DND-41 (cell line): ENCODE measurements at regions not wholly inside any gene's neighbourhood (a gene's known extent, or its start where the extent isn't known, plus 50 kb on each side); places are given as distances from the start of the nearest gene placed in this dataset.

ENCODE experiments used
- ATAC-seq: fragments of 200-7000 bp; cut with Tn5 transposase; 3 replicates; pipeline ENCODE4 v1.9.1; 2021; ENCODE audit warnings: low read depth; ENCODE audit not compliant: insufficient read depth
- DNase-seq: peaks from one replicate; pipeline ENCODE4 v3.0.0-alpha.2; 2020
- H2AFZ ChIP-seq: 2 replicates; pipeline ENCODE4 v1.6.0; 2012; ENCODE audit warnings: low read depth, low read length
- H3K27ac ChIP-seq: 2 replicates; pipeline ENCODE4 v1.5.1; 2012; ENCODE audit warnings: low read length, inconsistent platforms
- H3K27me3 ChIP-seq: fragments of 200-600 bp; sonication (generic); 2 replicates; pipeline ENCODE4 v1.6.0; 2012; ENCODE audit warnings: low read length, mild to moderate bottlenecking, inconsistent platforms; ENCODE audit not compliant: insufficient read depth, poor library complexity
- H3K36me3 ChIP-seq: 2 replicates; pipeline ENCODE4 v1.5.1; 2012; ENCODE audit warnings: low read length, inconsistent platforms; ENCODE audit not compliant: insufficient read depth
- H3K4me1 ChIP-seq: 2 replicates; pipeline ENCODE4 v1.5.1; 2012; ENCODE audit warnings: mild to moderate bottlenecking, low read length; ENCODE audit not compliant: insufficient read depth
- H3K4me2 ChIP-seq: 2 replicates; pipeline ENCODE4 v1.6.0; 2012; ENCODE audit warnings: mild to moderate bottlenecking, moderate library complexity, low read length, inconsistent platforms; ENCODE audit not compliant: insufficient read depth
- H3K4me3 ChIP-seq, 2 experiments: fragments of 200-600 bp in 1 of 2; shearing (Covaris generic) in 1 of 2; 2 replicates each; pipeline ENCODE4 v1.5.1; 2012 to 2016; ENCODE audit warnings: inconsistent platforms in 2 of 2, low read length in 2 of 2, mild to moderate bottlenecking in 2 of 2, low read depth in 1 of 2, moderate library complexity in 1 of 2
- H3K79me2 ChIP-seq: 2 replicates; pipeline ENCODE4 v1.6.0; 2012; ENCODE audit warnings: low read length, inconsistent platforms; ENCODE audit not compliant: insufficient read depth
- H3K9ac ChIP-seq: 2 replicates; pipeline ENCODE4 v1.6.0; 2012; ENCODE audit warnings: low read depth, mild to moderate bottlenecking, inconsistent platforms, low read length, moderate library complexity
- H3K9me3 ChIP-seq: 2 replicates; pipeline ENCODE4 v1.5.1; 2012; ENCODE audit warnings: low read length, moderate library complexity, mild to moderate bottlenecking, inconsistent platforms; ENCODE audit not compliant: insufficient read depth, severe bottlenecking
- H4K20me1 ChIP-seq: 2 replicates; pipeline ENCODE4 v1.6.0; 2012; ENCODE audit warnings: low read length; ENCODE audit not compliant: insufficient read depth
- EZH2 ChIP-seq: IDR thresholded peaks from 3 replicates; pipeline ENCODE4 v1.6.1; 2012; ENCODE audit warnings: borderline replicate concordance, low read depth, mild to moderate bottlenecking, moderate library complexity, low read length, inconsistent platforms; ENCODE audit not compliant: severe bottlenecking
- TF ChIP-seq, protein P1 (sequence below): IDR thresholded peaks from 2 replicates; pipeline ENCODE4 v1.5.1; 2012; ENCODE audit warnings: borderline replicate concordance, low read length, moderate library complexity, mild to moderate bottlenecking; ENCODE audit not compliant: poor library complexity, severe bottlenecking; ENCODE audit errors: extremely low read depth

DNA sequence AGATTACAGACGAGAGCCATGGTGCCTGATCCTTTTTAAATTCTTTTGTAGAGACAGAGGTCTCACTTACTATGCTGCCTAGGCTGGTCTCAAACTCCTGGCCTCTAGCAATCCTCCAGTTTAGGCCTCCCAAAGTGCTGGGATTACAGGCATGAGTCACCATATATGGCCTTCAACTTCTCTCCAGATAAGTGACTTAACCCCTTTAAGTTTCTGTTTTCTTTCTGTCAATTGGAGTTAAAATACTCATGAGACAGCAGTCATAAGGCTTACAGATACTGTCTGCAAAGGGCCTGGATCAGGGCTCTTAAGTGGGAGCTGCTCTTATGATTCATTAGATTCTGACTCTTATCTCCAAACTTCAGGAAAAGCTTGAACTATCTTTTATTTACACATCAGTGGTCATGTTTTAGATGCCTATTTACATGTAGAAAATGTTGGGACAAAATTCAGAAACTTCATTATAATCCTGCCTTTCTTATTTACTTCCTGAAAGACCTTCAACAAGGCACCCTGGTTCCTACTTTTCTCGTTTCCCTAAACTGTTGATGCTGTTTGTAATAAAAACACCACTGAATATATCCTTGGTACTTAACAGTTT is 271.5 kb upstream of the TBX3 start:
- Histone ChIP-seq H3K36me3 (no peaks in the 10 kb centered on the region), H3K79me2 (no peaks in the 10 kb centered on the region), H3K4me2 (no peak overlapping the region), H3K4me3 (no peak overlapping the region), H3K27ac (no peak overlapping the region), H3K9ac (no peak overlapping the region), H2AFZ (no peak overlapping the region), H4K20me1 (no peaks in the 10 kb centered on the region), H3K27me3 (no peaks in the 10 kb centered on the region), H3K4me1 (no peaks in the 10 kb centered on the region), H3K9me3 (no peaks in the 10 kb centered on the region)
- no peak for DNase-seq
- ATAC-seq: no peak
- TF ChIP-seq, protein P1, sequence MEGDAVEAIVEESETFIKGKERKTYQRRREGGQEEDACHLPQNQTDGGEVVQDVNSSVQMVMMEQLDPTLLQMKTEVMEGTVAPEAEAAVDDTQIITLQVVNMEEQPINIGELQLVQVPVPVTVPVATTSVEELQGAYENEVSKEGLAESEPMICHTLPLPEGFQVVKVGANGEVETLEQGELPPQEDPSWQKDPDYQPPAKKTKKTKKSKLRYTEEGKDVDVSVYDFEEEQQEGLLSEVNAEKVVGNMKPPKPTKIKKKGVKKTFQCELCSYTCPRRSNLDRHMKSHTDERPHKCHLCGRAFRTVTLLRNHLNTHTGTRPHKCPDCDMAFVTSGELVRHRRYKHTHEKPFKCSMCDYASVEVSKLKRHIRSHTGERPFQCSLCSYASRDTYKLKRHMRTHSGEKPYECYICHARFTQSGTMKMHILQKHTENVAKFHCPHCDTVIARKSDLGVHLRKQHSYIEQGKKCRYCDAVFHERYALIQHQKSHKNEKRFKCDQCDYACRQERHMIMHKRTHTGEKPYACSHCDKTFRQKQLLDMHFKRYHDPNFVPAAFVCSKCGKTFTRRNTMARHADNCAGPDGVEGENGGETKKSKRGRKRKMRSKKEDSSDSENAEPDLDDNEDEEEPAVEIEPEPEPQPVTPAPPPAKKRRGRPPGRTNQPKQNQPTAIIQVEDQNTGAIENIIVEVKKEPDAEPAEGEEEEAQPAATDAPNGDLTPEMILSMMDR: no peak
- no peak for TF ChIP-seq EZH2

DNA sequence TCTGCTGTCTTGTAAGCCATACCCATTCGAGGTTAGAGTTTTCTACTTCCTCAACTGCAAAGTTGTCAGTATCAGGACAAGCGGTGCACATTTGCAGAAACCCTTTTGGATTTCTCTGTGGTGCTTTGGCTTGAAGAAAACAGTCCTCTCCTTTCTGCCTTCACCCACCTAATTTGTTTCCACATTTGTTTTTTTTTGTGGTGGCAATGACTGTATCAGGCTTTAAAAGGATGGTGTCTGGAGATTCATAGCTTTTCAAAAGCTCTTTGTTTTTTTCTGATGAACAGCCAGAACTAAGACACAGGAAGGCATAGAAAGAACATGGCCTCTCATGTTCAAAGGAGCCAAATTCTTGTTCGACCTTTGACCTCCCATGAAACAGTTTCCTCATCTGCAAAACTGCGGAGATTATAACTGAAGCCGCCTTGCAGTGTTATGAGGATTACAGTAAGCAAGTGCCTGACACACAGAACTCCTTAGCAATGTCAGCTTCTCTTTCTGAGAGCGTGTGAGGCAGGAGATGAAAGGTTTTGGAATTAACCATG is 270.6 kb upstream of the TBX3 start:
- Histone ChIP-seq H4K20me1 (no peaks in the 10 kb centered on the region), H2AFZ (no peak overlapping the region), H3K9ac (no peak overlapping the region), H3K27ac (no peak overlapping the region), H3K9me3 (no peaks in the 10 kb centered on the region), H3K79me2 (no peaks in the 10 kb centered on the region), H3K4me2 (no peak overlapping the region), H3K4me1 (no peaks in the 10 kb centered on the region), H3K4me3 (no peak overlapping the region), H3K36me3 (no peaks in the 10 kb centered on the region), H3K27me3 (no peaks in the 10 kb centered on the region)
- TF ChIP-seq, protein P1: no peak
- no peak for TF ChIP-seq EZH2
- DNase-seq (no peak), ATAC-seq (no peak)

DNA sequence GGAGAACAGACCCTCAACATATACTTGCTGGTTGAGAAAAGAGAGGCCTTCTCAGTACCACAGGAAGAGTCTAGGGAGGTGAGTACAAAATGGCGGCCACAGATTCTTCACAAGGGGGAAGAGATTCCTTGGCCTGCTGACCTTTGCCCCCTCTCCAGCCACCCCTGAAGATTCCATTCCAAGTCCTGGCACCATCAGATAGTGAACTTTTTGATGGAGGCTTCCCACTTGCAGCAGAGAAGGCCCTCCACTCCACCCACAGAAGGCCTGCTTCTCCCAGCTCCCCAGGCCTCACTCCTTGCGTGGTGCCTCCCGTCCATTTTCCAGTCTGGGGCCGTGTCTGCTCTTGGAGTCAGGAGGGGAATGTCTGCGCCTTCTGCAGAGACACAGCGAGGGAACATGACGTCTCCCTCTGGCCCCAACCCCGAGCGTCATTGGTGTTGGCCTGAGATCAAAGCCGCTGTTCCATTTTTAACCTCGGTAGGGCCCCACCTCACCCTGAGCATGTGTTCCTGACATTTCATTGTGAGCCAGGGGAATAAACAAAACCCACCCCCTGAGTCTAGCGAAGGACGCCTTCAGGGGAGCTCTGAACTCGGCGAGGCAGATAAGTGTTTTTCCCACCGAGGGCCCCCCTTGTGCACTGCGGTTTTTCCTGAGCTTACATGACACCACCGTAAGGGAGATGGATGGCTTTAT is 268.7 kb upstream of the TBX3 start:
- no peak for DNase-seq
- no peak for ATAC-seq
- no peak overlapping the region for H3K9ac ChIP-seq

More for the DNA sequence above, 268.7 kb upstream of the TBX3 start:
- no peaks in the 10 kb centered on the region for H3K27me3 ChIP-seq
- no peak overlapping the region for H3K27ac ChIP-seq
- no peak for TF ChIP-seq EZH2
- TF ChIP-seq, protein P1: no peak
- no peaks in the 10 kb centered on the region for H3K9me3 ChIP-seq
- no peaks in the 10 kb centered on the region for H4K20me1 ChIP-seq
- H3K4me3 ChIP-seq: no peak overlapping the region
- H3K4me1 ChIP-seq: no peaks in the 10 kb centered on the region
- H3K79me2 ChIP-seq: no peaks in the 10 kb centered on the region
- no peak overlapping the region for H3K4me2 ChIP-seq
- no peaks in the 10 kb centered on the region for H3K36me3 ChIP-seq
- H2AFZ ChIP-seq: no peak overlapping the region
